ENCODE measurements at regions not wholly inside any gene's neighbourhood (a gene's known extent, or its start where the extent isn't known, plus 50 kb on each side); places are given as distances from the start of the nearest gene placed in this dataset.
"Not testable (repeated sequence)": the region's sequence is repeated elsewhere in the genome, so short reads cannot be mapped to it uniquely, and the experiment has no call there.

GRCh38 chr5:4023091-4023752 lies 427.6 kb downstream of the IRX1 start:
- H3K9me3 ChIP-seq = no peaks in the 10 kb centered on the region
- no peak overlapping the region for H3K4me3 ChIP-seq
- DNase-seq (ENCODE audit: extremely low spot score in 2 of 2) = no peak
- H3K36me3 ChIP-seq = no peaks in the 10 kb centered on the region
- intact Hi-C loops (cut with DNase I) = no loop called here
- H3K27me3 ChIP-seq = no peaks in the 10 kb centered on the region
- no peak overlapping the region for H3K27ac ChIP-seq
- peaks cover 26% of the 10 kb centered on the region for H3K4me1 ChIP-seq
- TF ChIP-seq CTCF (IDR thresholded peaks at IDR 0.05) (no peak), POLR2AphosphoS5 (IDR thresholded peaks at IDR 0.05; ENCODE audit: insufficient read depth in 1 of 2, low read depth in 1 of 2) (no peak)

GRCh38 chr5:4023753-4024335 lies 428.2 kb downstream of the IRX1 start:
- Histone ChIP-seq H3K27me3 (no peaks in the 10 kb centered on the region), H3K27ac (no peak overlapping the region), H3K9me3 (no peaks in the 10 kb centered on the region), H3K4me1 (peaks cover 30% of the 10 kb centered on the region), H3K36me3 (no peaks in the 10 kb centered on the region), H3K4me3 (no peak overlapping the region)
- intact Hi-C loops (cut with DNase I) = no loop called here
- no peak for DNase-seq (ENCODE audit: extremely low spot score in 2 of 2)
- no peak for TF ChIP-seq POLR2A (IDR thresholded peaks at IDR 0.05)
- no peak for TF ChIP-seq POLR2AphosphoS5 (IDR thresholded peaks at IDR 0.05; ENCODE audit: insufficient read depth in 1 of 2, low read depth in 1 of 2)
- TF ChIP-seq CTCF (IDR thresholded peaks at IDR 0.05) = no peak

GRCh38 chr5:4027088-4027734 lies 431.6 kb downstream of the IRX1 start:
- Histone ChIP-seq H3K9me3 (no peaks in the 10 kb centered on the region), H3K4me3 (no peak overlapping the region), H3K27ac (no peak overlapping the region), H3K36me3 (no peaks in the 10 kb centered on the region), H3K4me1 (peaks cover 12% of the 10 kb centered on the region), H3K27me3 (no peaks in the 10 kb centered on the region)
- no peak for TF ChIP-seq CTCF (IDR thresholded peaks at IDR 0.05)
- TF ChIP-seq POLR2AphosphoS5 (IDR thresholded peaks at IDR 0.05; ENCODE audit: insufficient read depth in 1 of 2, low read depth in 1 of 2) = no peak
- TF ChIP-seq POLR2A (IDR thresholded peaks at IDR 0.05) = no peak
- intact Hi-C loops (cut with DNase I) = no loop called here
- DNase-seq (ENCODE audit: extremely low spot score in 2 of 2) = no peak

- DNase-seq (ENCODE audit: extremely low spot score in 2 of 2) = no peak
- Histone ChIP-seq H3K27me3 (no peaks in the 10 kb centered on the region), H3K4me3 (no peak overlapping the region), H3K4me1 (peaks cover 12% of the 10 kb centered on the region), H3K27ac (no peak overlapping the region), H3K9me3 (no peaks in the 10 kb centered on the region), H3K36me3 (no peaks in the 10 kb centered on the region)
- intact Hi-C loops (cut with DNase I) = no loop called here
- TF ChIP-seq POLR2A (IDR thresholded peaks at IDR 0.05) (no peak), CTCF (IDR thresholded peaks at IDR 0.05) (no peak), POLR2AphosphoS5 (IDR thresholded peaks at IDR 0.05; ENCODE audit: insufficient read depth in 1 of 2, low read depth in 1 of 2) (no peak)
Observed at GRCh38 chr5:4028384-4028783, 432.8 kb downstream of the IRX1 start.

GRCh38 chr5:4033546-4033945 lies 437.9 kb downstream of the IRX1 start:
- H3K9me3 ChIP-seq; H3K27me3 ChIP-seq; H3K4me3 ChIP-seq; H3K27ac ChIP-seq; intact Hi-C loops (cut with DNase I); H3K4me1 ChIP-seq; H3K36me3 ChIP-seq; DNase-seq (ENCODE audit: extremely low spot score in 2 of 2): not testable (repeated sequence)
